Posterior cingulate gyrus (tissue), 11 donors: ENCODE measurements at regions not wholly inside any gene's neighbourhood (a gene's known extent, or its start where the extent isn't known, plus 50 kb on each side); places are given as distances from the start of the nearest gene placed in this dataset.

Experiments
- DNase-seq, 10 donors: peaks; one replicate each; pipeline versions ENCODE4 v3.0.0 to v3.0.0-alpha.2; 2020 to 2021; ENCODE audit warnings: mixed read lengths in 3 of 10
- intact Hi-C: fragments of 100-400 bp; cut with DNase I; formaldehyde crosslinking; loops from one replicate; pipeline ENCODE4 v1.15.1; 2023

- DNase-seq: no peak
- intact Hi-C loops: no loop called here
These were observed 164.9 kb upstream of the ADGRL2 start for GRCh38 chr1:81635816-81636215.

GRCh38 chr1:81634294-81634693 lies 166.4 kb upstream of the ADGRL2 start:
- DNase-seq: no peak

DNA sequence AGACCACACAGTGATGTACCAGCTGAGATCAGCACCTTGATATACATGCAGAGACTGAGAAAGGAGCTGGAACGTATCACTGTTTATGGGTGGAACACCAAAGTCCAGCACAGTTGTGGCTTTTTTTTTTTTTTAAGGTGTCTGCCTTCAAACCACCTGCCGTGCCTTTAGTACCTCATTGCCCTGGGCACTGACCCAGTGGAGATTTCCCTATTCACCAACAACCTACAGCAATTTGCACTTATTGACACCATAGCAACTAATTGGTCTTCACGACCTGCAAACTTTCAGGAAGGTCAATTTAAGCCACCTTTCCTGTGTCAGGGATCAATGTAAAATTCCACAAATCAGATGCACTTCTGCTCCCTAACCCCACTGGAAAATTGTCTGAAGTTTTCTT lies 181.6 kb upstream of the ADGRL2 start:
- no peak for DNase-seq
- intact Hi-C loops: no loop called here

More at GRCh38 chr1:81634294-81634693, 166.4 kb upstream of the ADGRL2 start:
- intact Hi-C loops: no loop called here

- no peak for DNase-seq
- intact Hi-C loops: no loop called here
These were observed 182.4 kb upstream of the ADGRL2 start for GRCh38 chr1:81618376-81618775.

DNA sequence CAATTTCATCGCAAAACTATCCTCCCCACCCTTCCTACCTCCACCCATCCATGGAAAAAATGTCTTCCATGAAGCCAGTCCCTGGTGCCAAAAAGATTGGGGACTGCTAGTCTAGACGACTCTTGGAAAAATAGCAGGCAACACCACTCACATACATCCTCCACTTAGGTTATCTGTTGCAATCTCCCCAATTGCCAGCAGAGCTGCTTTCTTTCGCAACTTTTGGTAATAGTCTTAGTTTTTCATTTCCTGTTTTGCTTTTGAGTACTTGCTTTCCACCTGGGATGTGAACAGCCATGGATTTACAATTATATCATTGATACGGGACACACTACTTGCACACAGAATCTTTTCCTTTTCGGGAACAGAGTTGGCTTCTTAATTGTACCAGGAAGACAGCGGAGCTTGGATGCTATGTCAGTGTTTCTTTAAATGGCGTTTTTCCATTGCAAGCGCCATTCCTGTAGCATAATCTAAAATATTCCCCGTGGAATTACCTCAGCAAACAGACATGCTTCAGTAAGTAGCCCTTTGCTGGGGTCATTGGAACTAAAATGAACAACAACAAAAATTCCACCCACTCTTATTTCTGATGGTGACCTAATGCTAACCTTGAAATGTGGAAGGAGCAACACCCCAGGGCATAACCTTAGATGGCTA lies 183.3 kb upstream of the ADGRL2 start:
- intact Hi-C loops: no loop called here
- DNase-seq: no peak

DNA sequence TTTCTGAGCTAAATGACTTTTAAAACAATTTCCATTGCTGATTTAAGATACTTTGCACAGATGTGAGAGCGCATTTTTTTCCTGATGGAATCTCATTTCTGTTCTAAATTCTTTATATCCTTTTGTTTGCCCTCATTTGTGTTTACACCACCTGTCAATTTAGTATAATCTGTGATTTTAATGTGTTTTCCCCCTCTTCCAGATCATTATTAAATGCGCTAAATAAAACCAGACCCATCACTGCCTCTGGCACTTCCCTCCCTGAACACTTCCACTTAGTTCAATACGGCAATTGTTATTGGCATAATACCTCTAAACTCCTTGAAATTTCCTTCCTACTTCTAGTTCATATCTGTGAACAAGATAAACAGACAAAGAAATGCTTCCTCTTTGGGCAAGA lies 186.9 kb upstream of the ADGRL2 start:
- DNase-seq: no peak
- intact Hi-C loops: no loop called here

- intact Hi-C loops: no loop called here
- DNase-seq: no peak
These were observed 192.8 kb upstream of the ADGRL2 start for GRCh38 chr1:81607924-81608323.

GRCh38 chr1:81607086-81607485 lies 193.6 kb upstream of the ADGRL2 start:
- DNase-seq: no peak
- intact Hi-C loops: no loop called here

DNA sequence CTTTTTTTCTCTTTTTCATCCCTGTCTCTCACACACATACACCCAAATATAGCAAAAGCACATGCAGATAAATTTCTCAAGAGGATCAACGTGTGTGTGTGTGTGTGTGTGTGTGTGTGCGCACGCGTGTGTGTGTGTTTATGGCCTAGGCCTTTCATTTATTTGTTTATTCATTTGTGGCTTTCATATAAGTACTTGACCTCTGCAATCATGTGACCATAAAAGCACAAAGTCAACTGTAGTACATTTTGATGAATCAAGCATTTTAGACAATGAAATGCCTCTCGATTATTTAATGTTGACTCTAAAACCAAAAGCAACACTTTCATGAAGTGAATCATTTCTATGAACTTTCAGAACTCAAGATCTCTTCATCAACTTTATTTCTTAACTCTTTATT lies 194.1 kb upstream of the ADGRL2 start:
- intact Hi-C loops: no loop called here
- DNase-seq: no peak

- intact Hi-C loops: no loop called here
- DNase-seq: no peak
These were observed 195.7 kb upstream of the ADGRL2 start for GRCh38 chr1:81605023-81605422.

- intact Hi-C loops: no loop called here
- DNase-seq: no peak
These were observed 199.7 kb upstream of the ADGRL2 start for GRCh38 chr1:81600878-81601622.

GRCh38 chr1:81600363-81600762 lies 200.4 kb upstream of the ADGRL2 start:
- intact Hi-C loops: no loop called here
- DNase-seq: no peak

DNA sequence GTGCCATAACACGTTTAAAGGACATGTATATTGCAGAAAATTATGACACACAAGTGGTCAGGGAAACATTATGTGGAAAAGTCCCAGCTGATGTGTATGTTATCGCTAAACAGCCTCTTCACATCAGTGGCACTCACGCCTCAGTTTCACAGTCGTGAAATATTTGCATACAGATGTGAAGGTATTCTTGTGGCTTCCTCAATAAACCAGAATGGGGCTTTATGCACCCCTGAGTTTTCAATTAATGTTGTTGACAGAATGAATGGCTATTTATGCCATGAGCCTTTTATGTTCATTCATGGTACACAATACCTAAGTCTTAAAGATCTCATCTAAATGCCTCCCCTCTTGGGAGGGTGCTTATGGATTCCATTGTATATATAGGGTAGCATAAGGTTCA lies 202.1 kb upstream of the ADGRL2 start:
- DNase-seq: no peak
- intact Hi-C loops: no loop called here

DNA sequence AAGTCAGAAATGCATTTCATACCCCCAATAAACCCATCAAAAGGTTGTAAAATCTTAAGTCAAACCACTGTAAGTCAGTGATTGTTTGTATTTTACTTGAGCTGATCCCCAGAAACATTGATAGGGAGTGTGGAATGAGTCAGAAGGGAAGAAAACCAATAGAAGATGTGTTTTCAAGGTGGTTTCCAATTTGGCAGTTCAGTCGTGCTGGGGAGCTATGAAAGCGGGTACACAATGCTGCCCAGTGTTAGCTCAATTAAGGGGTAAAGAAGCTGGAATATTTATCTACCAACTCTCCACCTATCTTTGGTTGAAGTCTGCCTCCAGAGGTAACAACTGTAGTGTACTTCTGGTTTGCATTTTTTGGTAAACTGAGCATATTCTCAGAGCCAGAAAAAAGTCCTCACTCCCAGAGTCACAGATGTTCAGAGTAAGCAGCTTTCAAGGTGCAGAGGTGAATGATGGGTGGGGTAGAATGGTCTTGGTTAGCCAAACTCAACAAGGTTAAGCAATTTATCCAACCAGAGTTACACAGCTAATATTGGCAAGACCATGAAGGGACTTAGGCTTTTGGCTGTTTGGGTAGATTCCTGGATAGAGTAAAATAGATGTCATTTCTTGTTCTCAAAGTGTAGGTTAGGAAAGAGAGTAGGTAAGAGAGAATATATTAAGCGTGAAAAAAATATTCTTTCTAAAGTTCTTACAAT lies 202.9 kb upstream of the ADGRL2 start:
- DNase-seq: no peak
- intact Hi-C loops: no loop called here

GRCh38 chr1:81596341-81596740 lies 204.4 kb upstream of the ADGRL2 start:
- DNase-seq: peak in 8 of 10 donors; percentile 36 to 94 (median 67)

GRCh38 chr1:81594206-81594605 lies 206.5 kb upstream of the ADGRL2 start:
- intact Hi-C loops: no loop called here

More at GRCh38 chr1:81596341-81596740, 204.4 kb upstream of the ADGRL2 start:
- intact Hi-C loops: no loop called here

GRCh38 chr1:81592233-81592632 lies 208.5 kb upstream of the ADGRL2 start:
- intact Hi-C loops: no loop called here
- no peak for DNase-seq

More at GRCh38 chr1:81594206-81594605, 206.5 kb upstream of the ADGRL2 start:
- no peak for DNase-seq

GRCh38 chr1:81590171-81590570 lies 210.6 kb upstream of the ADGRL2 start:
- intact Hi-C loops: no loop called here
- DNase-seq: no peak

DNA sequence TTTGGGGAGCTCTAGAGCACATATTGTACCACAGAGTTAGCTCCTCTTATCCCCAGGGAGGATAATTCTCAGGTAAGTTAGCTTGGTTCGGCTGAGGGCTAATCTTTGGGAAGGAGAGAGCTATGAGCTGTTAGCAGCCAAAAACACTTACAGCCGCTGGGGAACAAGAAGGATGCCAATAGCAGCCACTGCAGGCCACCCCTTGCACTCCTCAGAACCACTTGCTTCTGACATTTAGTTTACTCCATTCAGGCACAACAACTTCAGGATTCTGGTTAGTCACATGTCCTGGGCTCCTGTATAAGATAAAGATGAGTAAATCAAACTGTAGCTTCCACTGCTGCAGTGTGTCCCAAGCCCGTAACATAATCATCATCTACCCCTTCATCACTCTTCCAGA lies 212.6 kb upstream of the ADGRL2 start:
- DNase-seq: no peak
- intact Hi-C loops: no loop called here

DNA sequence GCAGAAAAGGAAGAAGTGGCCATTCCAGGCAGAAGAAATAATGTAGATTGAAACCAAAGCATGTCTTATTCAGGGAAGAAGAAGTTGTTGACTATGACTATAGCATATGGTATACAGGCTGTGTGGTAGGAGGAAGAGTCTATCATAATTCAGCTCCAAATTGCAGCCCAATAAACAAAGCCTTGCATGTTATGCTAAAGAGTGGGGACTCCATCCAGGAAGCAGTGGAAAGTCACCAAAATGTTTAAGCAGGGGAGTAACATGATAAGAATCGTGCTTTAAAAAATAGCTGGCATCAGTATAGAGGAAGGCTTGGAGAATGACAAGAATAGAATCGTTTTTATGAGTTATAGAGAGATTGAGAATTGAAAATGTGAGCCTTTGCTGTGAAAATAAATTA lies 213.3 kb upstream of the ADGRL2 start:
- intact Hi-C loops: no loop called here
- no peak for DNase-seq

- no peak for DNase-seq
- intact Hi-C loops: no loop called here
These were observed 215.4 kb upstream of the ADGRL2 start for GRCh38 chr1:81585371-81585770.

GRCh38 chr1:81584398-81584797 lies 216.3 kb upstream of the ADGRL2 start:
- DNase-seq: no peak
- intact Hi-C loops: no loop called here
